ENCODE measurements at regions not wholly inside any gene's neighbourhood (a gene's known extent, or its start where the extent isn't known, plus 50 kb on each side); places are given as distances from the start of the nearest gene placed in this dataset.
"Not testable (repeated sequence)": the region's sequence is repeated elsewhere in the genome, so short reads cannot be mapped to it uniquely, and the experiment has no call there.

DNA sequence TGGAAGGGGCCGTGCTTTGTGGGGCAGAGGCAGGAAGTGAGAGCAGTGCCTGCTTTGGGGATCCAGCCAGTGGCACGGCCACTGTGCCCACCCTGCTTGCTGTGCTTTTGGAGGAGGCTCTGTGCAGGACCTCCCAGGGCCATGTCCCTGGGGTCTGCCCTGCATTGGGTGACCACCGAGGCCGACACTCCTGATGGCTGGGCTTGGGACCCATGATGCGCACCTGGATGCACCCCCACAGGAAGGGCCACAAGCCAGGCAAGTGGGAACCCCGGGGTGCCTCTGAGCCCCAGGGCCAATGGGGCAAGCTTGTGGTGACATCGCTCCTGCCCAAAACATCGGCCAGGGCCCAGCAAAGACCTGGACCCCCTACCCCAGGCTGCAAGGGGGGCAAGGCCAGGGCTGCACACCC, 738.6 kb upstream of the GJE1 start:
- DNase-seq (ENCODE audit: low read depth): no peak

DNA sequence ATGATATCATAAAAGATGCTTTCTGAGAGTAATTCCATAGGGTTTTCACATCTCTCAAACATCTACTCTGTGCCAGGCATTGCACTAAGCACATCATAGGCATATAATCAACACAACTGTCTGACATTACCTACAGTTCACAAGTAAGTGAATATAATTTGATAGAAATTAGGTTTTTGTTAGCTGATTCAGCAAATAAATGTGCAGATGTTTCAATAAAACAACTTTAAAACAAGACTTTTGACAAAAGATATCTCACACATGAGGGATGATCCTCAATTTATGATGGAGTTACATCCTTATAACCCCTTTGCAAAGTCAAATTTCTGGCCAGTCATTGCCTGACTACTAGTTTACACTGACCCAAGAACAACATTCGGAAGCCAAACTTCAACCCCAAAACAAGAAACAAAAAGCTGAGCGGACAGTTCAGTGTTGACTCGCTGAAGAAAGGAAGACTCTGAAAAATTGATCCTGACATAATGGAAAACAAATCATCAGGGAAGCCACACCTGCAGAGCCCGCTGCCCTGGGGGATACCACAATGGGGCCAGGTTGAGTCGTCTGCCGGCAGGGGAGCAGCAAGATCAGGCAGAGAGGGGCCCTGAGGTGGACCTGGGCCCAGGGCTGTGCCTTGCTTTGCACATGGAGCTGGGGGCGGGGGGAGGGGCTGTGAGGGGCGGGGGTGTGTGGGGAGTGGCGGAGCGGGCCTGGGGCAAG, 739.2 kb upstream of the GJE1 start:
- no peak for DNase-seq (ENCODE audit: low read depth)

DNA sequence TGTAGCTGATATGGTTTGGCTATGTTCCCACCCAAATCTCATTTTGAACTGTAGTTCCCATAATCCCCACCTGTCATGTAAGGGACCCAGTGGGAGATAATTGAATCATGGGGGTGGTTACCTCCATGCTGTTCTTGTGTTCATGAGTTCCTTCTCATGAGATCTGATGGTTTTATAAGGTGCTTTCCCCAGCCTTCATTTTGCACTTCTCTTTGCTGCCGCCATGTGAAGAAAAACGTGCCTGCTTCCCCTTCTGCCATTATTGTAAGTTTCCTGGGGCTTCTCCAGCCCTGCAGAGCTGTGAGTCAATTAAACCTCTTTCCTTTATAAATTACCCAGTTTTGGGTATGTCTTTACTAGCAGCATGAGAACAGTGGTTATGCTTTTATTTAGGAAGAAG, 741.6 kb upstream of the GJE1 start:
- DNase-seq (ENCODE audit: low read depth): not testable (repeated sequence)

- DNase-seq (ENCODE audit: low read depth): no peak
These were observed 744.1 kb upstream of the GJE1 start for GRCh38 chr6:141388666-141389065.

DNA sequence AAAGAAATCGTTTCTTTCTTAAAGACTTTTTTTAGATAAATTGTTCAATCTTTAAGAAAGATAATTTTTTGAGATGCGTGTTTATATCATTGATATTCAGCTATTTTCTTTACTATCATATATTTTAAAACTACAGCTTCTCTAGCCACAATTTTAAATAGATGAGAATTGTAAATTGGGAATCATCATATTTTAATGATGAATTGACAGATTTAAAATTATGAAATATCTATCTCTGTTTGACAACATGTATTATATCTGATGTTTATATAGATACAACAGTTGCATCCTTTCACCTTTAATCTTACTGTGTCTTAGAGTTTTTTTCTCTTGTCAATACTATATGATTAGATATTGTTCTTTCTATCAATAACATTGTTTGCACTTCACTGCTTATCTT, 762.3 kb upstream of the GJE1 start:
- DNase-seq (ENCODE audit: low read depth): no peak

GRCh38 chr6:141366796-141367195, 765.9 kb upstream of the GJE1 start:
- DNase-seq (ENCODE audit: low read depth): not testable (repeated sequence)

GRCh38 chr6:141364694-141365093, 768.0 kb upstream of the GJE1 start:
- no peak for DNase-seq (ENCODE audit: low read depth)

DNA sequence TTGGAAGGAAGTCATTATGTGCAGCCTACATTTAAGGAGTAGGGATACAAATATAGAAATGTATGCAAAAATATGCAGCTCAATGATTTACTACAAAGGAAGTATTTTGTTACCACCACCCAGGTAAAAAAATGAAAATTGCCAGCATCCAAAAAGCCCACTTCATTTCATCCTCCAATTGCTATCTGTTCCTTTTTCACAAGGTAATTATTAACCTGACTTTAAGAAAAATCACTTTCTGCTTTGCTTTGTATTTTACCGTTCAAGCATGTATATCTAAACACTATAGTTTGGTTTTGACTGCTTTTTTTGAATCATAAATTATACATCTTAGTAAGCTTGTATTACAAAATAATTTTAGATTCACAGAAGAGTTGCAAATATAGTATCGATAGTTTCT, 768.5 kb upstream of the GJE1 start:
- DNase-seq (ENCODE audit: low read depth): no peak

DNA sequence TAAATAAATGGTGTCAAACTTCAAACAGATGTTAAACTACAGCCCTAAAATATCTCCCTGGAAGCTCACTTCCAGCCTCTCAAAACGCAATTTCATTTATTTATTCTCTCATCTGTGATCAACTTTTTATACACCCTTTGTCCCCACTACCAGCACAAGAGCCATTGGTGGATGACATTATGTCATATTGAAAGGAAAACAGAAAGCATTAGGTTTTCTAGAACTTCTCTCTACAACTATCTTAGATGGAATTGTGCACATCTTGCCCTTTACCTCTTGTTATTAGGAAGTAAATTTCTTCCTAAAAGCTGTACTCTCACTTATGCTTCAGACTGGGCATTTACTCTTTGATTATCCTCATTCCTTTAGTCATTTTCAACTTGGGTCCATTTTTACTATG, 771.2 kb upstream of the GJE1 start:
- no peak for DNase-seq (ENCODE audit: low read depth)

DNA sequence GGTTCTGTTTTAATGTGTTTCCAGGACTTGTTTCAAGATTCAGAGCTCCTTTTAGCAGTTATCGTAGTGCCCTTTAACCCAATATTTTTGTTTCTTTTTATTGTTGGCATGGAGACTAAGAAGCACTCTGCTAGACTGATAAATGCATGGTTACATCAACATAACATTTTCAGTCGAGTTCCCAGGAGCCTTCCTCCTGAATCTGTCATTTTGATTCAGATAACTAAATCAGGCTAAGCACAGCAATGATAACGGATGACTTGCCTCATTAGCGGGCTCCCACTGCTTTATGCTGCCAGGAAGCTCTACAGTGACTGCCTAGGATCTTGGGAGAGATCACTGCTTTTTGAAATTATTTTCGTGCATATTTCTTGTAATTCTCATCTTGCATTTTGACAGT, 772.8 kb upstream of the GJE1 start:
- DNase-seq (ENCODE audit: low read depth): peak; percentile 38

DNA sequence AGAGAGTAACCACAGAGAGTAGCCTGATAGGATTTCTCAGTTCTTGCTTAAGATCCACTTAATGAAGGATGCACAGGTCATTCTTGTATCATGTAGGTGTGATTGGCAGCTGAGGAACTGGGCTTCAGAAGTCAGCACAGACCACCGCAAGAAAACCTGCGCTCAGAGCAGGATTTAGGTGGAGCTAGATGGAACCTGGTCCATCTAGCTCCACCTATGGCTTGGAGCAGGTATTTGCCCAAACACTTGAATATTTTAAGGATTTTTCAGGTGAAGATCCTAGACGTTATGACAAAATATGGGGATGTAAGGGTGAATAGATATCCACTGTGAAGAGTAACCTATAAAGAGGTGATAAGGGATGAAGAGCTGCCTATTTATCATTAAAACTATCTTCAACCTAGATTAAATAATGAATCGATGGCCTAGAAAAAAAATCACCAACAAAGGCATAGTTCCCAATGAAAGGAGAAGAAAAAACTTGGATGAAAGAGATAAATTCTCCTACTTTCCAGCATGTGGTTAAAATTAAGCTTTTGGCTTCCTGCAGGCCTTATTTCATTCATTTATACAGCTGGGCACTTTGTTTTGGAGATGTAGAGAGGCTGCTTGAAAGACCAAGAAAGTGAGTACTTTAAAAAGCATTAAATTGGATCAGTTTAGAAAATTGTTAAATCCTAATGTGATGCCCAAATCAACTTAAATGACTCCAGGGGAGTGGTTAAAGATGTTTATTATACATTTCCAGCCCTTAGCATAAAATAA, 778.4 kb upstream of the GJE1 start:
- DNase-seq (ENCODE audit: low read depth): no peak

GRCh38 chr6:141351721-141352120, 781.0 kb upstream of the GJE1 start:
- no peak for DNase-seq (ENCODE audit: low read depth)

GRCh38 chr6:141349710-141350109, 783.0 kb upstream of the GJE1 start:
- no peak for DNase-seq (ENCODE audit: low read depth)

GRCh38 chr6:141347906-141348492, 784.7 kb upstream of the GJE1 start:
- no peak for DNase-seq (ENCODE audit: low read depth)

DNA sequence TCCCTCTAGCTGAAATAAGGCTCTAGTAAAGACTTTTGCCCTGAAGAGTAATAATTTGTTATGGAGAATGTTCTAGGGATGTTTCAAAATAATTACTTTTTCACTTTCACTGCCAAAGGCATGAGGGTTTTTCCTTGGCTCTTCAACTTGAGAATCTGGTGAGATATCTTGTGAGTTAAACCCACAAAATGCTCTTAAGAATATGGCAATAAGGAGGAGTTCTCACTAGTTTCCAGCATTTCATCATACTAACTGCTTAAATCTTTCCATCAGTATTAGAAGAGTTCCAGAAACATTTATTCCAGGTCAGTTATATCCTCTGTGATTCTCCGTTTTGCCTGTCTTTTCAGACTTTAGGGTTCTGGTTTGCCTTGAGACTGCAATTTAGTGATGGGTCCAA, 785.6 kb upstream of the GJE1 start:
- no peak for DNase-seq (ENCODE audit: low read depth)

DNA sequence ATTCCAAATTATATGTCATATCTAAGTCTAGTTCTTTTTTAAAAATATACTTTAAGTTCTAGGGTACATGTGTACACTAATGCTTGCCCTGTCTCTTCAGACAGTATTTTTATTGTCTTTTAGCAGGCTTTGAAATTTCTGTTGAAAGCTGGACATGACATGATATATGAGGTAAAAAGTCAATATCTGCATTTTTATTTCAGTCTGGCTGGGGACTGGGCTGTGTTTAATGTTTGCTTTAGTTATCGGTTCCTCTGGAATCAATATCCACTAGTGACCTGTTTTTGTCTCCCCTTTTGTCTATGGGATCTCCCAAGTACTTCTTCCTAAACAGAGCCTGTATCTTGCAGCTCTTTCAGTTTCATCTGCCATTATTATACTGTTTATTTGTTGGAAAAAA, 786.2 kb upstream of the GJE1 start:
- DNase-seq (ENCODE audit: low read depth): no peak

- DNase-seq (ENCODE audit: low read depth): no peak
These were observed 795.5 kb upstream of the GJE1 start for GRCh38 chr6:141337191-141337590.

GRCh38 chr6:141335477-141336273, 797.0 kb upstream of the GJE1 start:
- no peak for DNase-seq (ENCODE audit: low read depth)

- DNase-seq (ENCODE audit: low read depth): no peak
These were observed 805.8 kb upstream of the GJE1 start for GRCh38 chr6:141326925-141327324.

DNA sequence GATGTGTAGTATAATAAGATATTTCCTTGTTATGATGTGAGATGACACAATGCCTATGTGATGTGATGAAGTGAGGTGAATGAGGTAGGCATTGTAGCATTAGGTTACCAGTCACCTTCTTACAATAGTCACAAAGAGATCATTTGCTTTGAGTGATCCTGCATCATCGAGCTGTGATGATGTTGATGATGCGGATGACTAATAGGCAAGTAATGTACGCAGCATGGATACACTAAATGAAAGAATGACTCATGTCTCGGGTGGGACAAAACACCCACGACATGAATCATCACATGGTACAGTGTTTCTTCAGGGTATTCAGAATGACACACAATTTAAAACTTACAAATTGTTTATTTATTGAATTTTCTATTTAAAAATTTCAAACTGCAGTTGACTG, 806.3 kb upstream of the GJE1 start:
- DNase-seq (ENCODE audit: low read depth): peak; percentile 99

DNA sequence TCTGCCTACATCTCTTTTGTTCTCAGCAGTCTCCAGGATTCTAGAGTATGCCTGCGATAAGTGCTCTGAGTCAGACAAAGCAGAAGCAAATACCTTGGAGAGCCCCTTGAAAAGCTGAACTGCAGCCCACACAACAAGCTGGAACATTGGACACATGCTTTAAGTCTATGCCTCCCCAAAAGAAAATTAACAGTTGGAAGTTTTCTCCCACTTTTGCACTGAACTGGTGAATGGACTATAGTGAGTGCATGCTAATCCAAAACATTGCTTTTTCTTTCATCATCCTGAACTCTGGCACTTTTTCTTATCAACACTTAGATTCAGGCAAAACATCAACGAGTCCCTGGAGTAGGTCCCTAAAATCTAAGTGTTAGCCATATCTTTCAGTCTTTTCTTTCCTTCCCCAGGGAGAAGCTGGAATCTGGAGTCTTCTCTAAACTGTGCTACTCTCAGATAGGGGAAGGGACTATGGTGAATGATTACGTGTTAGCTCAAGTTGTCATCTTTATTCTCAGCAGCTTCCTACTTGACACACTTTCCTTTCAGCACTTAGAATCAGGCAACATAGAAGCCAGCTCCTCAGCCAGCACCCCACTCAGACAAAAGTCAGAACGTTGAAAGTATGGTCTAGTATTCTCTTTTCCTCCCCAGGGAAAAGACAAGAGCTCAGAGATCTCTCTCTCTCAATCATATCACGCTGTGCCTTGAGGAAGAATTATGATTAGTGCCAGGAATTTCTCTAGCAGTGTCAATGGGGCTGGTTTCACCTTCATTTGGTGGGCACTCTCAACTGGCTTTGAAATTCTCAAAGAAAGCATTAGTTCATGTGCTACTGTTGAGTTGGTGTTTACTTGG, 811.0 kb upstream of the GJE1 start:
- DNase-seq (ENCODE audit: low read depth): peak; percentile 28

DNA sequence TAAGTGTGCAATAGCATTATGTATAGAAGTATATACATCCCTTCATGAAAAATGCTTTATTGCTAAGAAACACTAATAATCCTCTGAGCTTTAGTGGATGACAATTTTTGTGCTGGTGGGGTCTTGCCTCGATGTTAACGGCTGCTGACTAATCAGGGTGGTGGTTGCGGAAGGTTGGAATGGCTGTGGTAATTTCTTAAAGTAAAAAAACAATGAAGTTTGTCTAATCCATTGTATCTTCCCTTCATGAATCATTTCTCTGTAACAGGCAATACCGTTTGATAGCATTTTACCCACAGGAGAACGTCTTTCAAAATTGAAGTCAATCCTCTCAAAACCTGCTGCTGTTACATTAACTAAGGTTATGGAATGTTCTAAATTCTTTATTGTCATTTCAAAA, 816.5 kb upstream of the GJE1 start:
- DNase-seq (ENCODE audit: low read depth): no peak
